Stomach smooth muscle (tissue), 2 donors: ENCODE measurements at regions not wholly inside any gene's neighbourhood (a gene's known extent, or its start where the extent isn't known, plus 50 kb on each side); places are given as distances from the start of the nearest gene placed in this dataset.

Experiments used
- H3K27ac ChIP-seq: one replicate; pipeline ENCODE4 v1.7.0; 2013; ENCODE audit warnings: mild to moderate bottlenecking, low read length, inconsistent platforms
- H3K27me3 ChIP-seq, 2 donors: one replicate each; pipeline ENCODE4 v1.7.0; 2013; ENCODE audit warnings: low read length in 2 of 2; ENCODE audit not compliant: insufficient read depth in 2 of 2, control insufficient read depth in 1 of 2
- H3K36me3 ChIP-seq, 2 donors: one replicate each; pipeline ENCODE4 v1.7.0; 2013; ENCODE audit warnings: low read length in 2 of 2; ENCODE audit not compliant: control insufficient read depth in 2 of 2, insufficient read depth in 2 of 2
- H3K4me1 ChIP-seq: one replicate; pipeline ENCODE4 v1.7.0; 2013; ENCODE audit warnings: low read length; ENCODE audit not compliant: control insufficient read depth, insufficient read depth
- H3K4me3 ChIP-seq, 2 donors: one replicate each; pipeline ENCODE4 v1.7.0; 2013; ENCODE audit warnings: low read length in 2 of 2
- H3K9ac ChIP-seq, 2 donors: one replicate each; pipeline ENCODE4 v1.7.0; 2013; ENCODE audit warnings: low read length in 2 of 2, mild to moderate bottlenecking in 1 of 2
- H3K9me3 ChIP-seq, 2 donors: one replicate each; pipeline ENCODE4 v1.7.0; 2013; ENCODE audit warnings: low read length in 2 of 2; ENCODE audit not compliant: control insufficient read depth in 2 of 2
- donor health status: healthy.
- donor health status: Pancreatic carcinoma.

DNA sequence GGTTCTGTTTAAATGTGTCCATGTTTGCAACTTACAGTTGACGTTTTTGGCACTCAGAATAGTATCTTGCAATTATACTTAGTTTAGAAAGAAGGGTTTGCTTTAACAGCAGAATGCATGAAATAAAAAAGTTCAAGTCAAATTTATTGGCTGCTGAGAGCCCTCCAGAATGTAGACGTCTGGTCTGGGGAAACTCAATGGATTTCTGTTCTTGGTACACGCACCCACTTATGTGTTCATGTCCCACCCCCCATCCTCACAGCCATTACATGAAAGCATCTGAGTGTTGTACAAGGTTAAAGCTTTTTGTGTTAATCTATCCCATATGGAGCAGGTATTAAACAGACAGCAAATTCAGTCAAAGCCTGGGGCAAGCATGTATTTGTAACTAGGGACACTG lies 219.5 kb downstream of the SOX11 start:
- peaks cover 5% of the 10 kb centered on the region for H3K4me1 ChIP-seq
- H3K27ac ChIP-seq = no peak overlapping the region
- H3K4me3 ChIP-seq = no peak overlapping the region
- H3K36me3 ChIP-seq = no peaks in the 10 kb centered on the region
- H3K9ac ChIP-seq = no peak overlapping the region
- H3K27me3 ChIP-seq = no peaks in the 10 kb centered on the region
- no peaks in the 10 kb centered on the region for H3K9me3 ChIP-seq

DNA sequence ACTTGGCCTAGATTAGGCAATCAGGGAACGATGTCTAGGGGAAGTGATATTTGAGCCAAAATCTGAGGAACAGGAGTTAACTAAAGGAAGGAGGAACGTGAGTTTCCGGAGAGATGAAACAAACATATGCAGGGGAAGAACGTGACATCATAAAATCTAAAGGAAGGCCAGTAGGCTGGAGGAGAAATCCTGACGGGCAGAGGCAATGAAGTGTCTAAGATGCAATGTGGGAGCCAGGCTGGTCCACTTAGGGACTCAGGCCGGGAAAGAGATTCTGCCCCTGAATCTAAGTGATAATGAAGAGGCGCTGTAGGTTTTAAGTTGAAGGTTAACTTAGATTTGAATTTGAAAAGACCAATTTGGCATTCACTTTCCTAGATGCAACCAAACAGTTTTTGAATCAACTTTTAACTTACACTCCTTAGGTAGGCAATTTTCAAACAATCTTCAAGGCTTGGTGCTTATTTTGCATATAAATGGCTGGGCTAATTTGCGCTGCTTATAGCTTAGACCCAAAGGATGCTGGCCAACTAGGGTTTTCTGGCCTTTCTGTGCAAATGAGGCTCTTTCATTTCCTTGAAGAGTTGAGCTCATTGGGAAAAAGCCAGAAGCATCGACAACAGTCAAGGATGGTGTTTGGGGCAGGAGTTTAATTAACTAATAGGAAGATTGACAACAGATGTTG lies 221.7 kb downstream of the SOX11 start:
- no peak overlapping the region for H3K27ac ChIP-seq
- H3K27me3 ChIP-seq = no peaks in the 10 kb centered on the region
- H3K9ac ChIP-seq = no peak overlapping the region
- no peaks in the 10 kb centered on the region for H3K36me3 ChIP-seq
- H3K9me3 ChIP-seq = no peaks in the 10 kb centered on the region
- no peak overlapping the region for H3K4me3 ChIP-seq
- H3K4me1 ChIP-seq = peaks cover 5% of the 10 kb centered on the region

DNA sequence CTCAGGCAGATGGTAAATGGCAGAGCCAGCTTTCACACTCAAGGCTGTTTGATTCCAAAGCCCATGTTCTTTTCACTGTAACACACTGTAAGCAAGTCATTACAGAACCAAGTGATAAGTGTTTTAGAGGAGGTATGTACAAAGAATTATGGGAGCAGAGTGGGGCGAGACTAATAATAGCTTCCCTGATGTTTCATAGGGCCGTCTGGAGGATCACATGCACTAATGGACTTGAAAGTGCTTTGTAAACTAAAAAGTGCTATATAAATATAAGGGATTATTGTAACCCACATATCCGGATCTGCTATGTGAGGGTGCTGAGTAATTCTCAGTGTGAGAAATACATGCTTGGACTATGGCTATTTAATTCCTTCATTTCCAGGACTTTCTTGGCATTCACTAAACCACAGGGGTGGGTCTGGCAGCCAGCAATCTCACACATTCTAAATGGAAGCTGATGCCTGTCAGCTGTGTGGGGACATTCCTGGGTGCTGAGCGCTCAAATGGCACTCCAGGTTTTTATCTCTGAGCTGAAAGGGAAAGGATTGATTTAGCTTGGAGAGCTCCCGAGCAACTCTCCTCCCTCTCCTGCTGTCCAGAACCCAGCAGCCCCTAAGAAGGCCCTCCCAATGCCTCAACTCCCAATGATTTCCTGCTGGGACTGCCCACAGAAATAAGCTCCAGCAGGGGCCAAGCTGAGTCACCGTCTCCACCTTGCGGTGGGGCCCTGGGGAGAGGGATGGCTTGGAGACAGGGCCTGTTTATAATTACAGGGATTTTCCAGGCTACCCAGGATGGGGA lies 222.8 kb downstream of the SOX11 start:
- no peak overlapping the region for H3K4me3 ChIP-seq
- no peak overlapping the region for H3K27ac ChIP-seq
- no peaks in the 10 kb centered on the region for H3K36me3 ChIP-seq
- no peak overlapping the region for H3K9ac ChIP-seq
- no peaks in the 10 kb centered on the region for H3K9me3 ChIP-seq
- peaks cover 5% of the 10 kb centered on the region for H3K4me1 ChIP-seq
- H3K27me3 ChIP-seq = no peaks in the 10 kb centered on the region

DNA sequence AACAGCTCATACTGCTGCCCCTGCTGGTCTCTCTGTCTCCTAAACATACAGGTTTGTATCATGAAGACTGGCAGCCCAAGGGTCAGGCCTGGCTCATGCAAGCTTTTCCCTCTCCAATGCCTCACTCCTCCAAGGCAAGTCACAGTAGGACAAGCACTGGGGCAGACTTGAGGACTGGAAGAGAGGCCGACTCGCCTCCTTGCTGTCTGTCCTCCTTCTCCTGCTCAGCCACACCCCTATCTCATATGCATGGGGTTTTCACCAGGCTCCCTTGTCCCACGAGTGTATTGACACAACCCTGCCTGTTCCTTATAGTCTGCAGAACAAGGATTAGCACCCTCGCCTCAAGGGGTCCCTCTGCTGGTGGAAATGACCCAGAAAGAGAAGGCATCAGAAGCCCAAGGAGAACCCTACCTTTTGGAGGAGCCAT lies 223.7 kb downstream of the SOX11 start:
- Histone ChIP-seq H3K9me3 (no peaks in the 10 kb centered on the region), H3K36me3 (no peaks in the 10 kb centered on the region), H3K4me1 (peaks cover 5% of the 10 kb centered on the region), H3K4me3 (no peak overlapping the region), H3K27ac (no peak overlapping the region), H3K27me3 (no peaks in the 10 kb centered on the region), H3K9ac (no peak overlapping the region)

DNA sequence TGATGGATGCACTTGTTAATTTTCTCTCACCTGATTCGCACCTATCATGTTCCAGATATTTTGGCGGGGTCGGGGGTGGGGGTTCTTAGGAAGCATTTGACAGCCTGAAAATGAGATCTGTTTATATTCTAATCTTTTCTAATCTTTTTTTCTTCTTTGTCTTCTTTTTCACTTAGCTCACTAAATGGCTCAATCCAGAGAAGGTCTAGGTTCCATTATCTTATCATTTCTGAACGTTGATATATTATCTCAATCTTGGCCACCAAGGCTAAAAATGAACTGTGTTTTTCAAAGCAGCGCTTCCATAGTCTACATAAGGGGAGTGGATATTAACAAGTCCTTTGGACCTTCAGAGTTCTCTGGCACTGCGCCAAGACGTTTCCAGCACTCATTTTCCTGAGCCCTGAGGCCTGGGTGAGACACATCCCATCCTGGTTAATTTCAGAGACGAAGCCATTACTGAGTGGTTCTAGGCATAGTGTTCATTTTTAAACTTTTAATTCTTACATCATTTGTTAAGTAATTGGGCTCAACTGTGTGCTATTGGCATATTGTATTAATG lies 229.0 kb downstream of the SOX11 start:
- no peaks in the 10 kb centered on the region for H3K27me3 ChIP-seq
- H3K9ac ChIP-seq = no peak overlapping the region
- H3K4me1 ChIP-seq = no peaks in the 10 kb centered on the region
- no peaks in the 10 kb centered on the region for H3K9me3 ChIP-seq
- H3K27ac ChIP-seq = no peak overlapping the region
- H3K4me3 ChIP-seq = no peak overlapping the region
- H3K36me3 ChIP-seq = no peaks in the 10 kb centered on the region

DNA sequence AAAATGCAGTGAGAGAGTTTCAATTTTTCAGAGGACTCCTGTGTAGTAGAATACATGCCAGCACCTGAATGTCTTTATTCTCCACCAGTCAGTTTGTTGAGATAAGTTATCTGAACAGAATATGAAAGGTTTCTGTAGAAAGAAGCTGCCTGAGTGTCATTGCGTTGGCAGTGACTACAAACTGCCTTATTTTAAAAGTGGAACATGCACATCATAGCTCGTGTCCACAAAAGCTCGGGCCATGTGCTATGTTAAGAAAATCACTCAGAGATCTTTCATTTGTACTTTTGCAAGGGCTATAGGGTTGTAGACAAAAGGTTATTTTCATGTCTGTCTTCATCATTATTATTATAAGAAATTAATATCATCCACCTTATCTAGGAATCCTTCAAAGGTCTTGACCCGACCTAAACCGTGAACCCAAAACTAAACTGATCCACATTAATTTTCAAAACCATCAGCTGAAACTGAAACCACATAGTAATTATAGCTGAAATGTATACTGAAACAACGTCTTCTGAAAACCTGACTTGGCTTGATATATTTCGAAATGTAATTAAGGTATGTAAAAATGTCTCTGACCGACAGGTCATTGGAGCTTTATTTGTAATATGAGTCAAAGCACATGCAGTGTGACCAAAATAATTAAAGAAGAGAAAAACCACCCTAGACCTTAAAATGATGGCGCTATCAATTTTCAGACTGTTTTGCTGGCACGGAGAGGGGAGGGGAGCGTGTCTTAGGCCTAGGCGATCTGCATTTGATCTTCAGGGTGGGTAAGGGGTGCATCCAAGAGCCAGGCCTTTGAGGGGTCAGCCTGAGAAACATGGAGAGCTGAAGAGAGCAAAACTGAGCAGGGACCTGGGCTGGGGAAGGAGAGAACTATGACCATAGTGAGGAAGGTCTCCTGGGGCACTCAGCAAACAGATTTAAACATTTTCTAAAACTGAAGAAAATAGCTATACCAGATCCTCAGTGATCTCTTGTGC lies 232.1 kb downstream of the SOX11 start:
- Histone ChIP-seq H3K36me3 (no peaks in the 10 kb centered on the region), H3K27ac (no peak overlapping the region), H3K27me3 (no peaks in the 10 kb centered on the region), H3K9me3 (peaks cover 0 to 2% of the 10 kb centered on the region in 2 donors), H3K9ac (no peak overlapping the region), H3K4me1 (no peaks in the 10 kb centered on the region), H3K4me3 (no peak overlapping the region)

DNA sequence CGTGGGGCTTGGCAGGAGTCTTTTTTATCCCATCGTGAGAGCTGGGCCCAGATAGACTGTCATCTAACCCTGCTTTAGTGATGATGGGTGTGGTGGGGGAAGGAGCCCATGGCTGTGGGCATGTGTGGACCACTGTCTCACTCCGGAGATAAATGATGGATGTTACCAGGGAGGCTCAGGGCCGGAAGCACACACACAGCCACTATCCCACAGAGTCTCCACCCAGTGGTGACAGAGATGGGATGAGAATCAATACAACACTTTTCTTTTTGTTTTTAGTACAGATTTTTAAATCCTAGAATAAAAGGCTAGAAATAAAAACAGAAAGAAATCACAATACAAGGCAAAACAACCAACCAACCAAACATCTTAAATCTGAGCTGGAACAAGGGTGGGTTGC lies 233.4 kb downstream of the SOX11 start:
- Histone ChIP-seq H3K9me3 (peaks cover 0 to 2% of the 10 kb centered on the region in 2 donors), H3K9ac (no peak overlapping the region), H3K36me3 (no peaks in the 10 kb centered on the region), H3K4me1 (no peaks in the 10 kb centered on the region), H3K27me3 (no peaks in the 10 kb centered on the region), H3K4me3 (no peak overlapping the region), H3K27ac (no peak overlapping the region)

DNA sequence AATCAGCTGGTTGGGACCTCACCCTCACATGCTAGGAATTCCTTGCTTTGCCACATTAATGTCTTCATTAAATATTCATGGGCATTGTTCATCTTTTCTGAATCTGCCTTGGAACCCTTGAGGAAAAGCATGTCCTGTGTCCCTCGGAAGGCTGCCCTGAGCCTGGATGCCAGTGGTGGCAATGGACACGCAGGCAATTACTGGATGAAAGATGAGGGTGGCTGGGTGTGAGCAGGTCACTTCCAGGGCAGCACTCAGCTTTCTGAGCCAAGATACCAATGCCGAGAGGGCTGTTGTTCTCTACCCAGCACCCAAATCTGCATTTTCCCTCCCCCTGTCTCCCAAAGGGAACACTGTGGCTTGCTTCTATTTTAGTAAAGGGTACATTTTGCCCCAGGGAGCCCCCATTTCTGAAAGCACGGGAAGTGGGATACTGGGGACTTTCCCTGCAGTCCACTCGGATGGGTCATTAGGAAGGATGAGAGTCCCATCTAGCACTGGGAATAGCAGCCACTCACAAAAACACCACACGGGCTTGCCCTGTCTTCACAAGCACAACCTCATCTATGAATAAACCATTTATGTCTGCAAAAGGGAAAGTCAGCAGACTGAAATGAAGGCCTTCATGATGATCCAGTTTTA lies 234.8 kb downstream of the SOX11 start:
- Histone ChIP-seq H3K4me3 (no peak overlapping the region), H3K9me3 (peaks cover 0 to 2% of the 10 kb centered on the region in 2 donors), H3K27me3 (no peaks in the 10 kb centered on the region), H3K27ac (no peak overlapping the region), H3K9ac (no peak overlapping the region), H3K36me3 (no peaks in the 10 kb centered on the region), H3K4me1 (no peaks in the 10 kb centered on the region)

DNA sequence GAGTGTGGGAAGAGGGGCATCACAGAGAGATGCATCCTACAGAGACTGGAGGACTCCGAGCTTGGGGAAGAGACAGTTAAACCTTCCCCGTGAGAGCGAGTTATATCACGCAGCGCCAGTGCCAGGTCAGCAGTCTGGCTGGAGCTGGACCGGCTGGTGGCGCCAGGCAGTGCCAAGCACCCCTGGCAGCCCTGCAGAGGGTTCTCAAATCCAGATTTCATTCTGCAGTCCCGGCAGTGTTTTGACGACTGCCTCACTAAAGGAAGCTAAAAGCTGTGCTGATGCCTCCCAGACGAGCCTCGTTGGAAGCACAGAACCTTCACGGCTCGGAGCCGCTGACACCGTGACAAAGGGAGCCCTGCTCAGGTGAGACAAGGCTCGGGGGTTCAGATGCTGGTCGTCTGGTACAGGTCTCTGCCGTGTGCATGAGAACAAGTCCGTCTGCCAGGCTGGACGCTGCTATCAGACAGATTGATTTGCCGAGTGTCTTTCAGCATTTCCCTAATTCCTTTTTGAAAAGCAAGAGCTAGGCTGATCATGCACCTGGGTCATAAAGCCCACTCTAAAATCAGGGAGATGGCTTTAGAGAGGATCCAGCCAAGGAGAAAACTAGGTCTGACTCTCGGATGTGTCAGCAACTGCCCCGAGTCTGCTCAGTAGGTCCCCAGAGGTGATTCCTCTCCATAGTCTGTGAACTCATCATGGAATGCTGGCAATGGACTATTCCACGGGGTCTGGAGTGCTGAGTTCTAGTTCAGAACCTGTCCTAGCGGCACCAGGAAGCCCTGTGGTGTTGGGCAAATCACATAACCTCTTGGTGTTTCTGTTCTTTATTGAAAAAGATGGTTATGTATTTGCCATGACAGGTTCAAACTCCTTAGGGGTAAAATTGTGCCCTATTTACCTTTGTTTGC lies 240.6 kb downstream of the SOX11 start:
- H3K4me3 ChIP-seq = peak overlapping the region in 1 of 2 donors; percentile 54
- H3K4me1 ChIP-seq = no peaks in the 10 kb centered on the region
- peaks cover 0 to 2% of the 10 kb centered on the region in 2 donors for H3K9me3 ChIP-seq
- no peak overlapping the region for H3K9ac ChIP-seq
- H3K36me3 ChIP-seq = no peaks in the 10 kb centered on the region
- no peak overlapping the region for H3K27ac ChIP-seq
- no peaks in the 10 kb centered on the region for H3K27me3 ChIP-seq
